C4-2B (cell line): ENCODE measurements at regions not wholly inside any gene's neighbourhood (a gene's known extent, or its start where the extent isn't known, plus 50 kb on each side); places are given as distances from the start of the nearest gene placed in this dataset.
"Not testable (repeated sequence)": the region's sequence is repeated elsewhere in the genome, so short reads cannot be mapped to it uniquely, and the experiment has no call there.

ENCODE experiments used
- H3K27ac ChIP-seq: fragments of 450-650 bp; 2 replicates; pipeline ENCODE4 v1.5.1; 2017
- ZFX ChIP-seq: fragments of 450-650 bp; IDR thresholded peaks from 2 replicates; pipeline ENCODE4 v1.6.1; 2017
- TF ChIP-seq, protein P1 (sequence below): fragments of 450-650 bp; conservative IDR thresholded peaks from 2 replicates; pipeline ENCODE4 v1.5.1; 2017; ENCODE audit warnings: mild to moderate bottlenecking

GRCh38 chr7:115198143-115198542, 276.2 kb downstream of the MDFIC start:
- TF ChIP-seq ZFX, result no peak
- TF ChIP-seq, protein P1, sequence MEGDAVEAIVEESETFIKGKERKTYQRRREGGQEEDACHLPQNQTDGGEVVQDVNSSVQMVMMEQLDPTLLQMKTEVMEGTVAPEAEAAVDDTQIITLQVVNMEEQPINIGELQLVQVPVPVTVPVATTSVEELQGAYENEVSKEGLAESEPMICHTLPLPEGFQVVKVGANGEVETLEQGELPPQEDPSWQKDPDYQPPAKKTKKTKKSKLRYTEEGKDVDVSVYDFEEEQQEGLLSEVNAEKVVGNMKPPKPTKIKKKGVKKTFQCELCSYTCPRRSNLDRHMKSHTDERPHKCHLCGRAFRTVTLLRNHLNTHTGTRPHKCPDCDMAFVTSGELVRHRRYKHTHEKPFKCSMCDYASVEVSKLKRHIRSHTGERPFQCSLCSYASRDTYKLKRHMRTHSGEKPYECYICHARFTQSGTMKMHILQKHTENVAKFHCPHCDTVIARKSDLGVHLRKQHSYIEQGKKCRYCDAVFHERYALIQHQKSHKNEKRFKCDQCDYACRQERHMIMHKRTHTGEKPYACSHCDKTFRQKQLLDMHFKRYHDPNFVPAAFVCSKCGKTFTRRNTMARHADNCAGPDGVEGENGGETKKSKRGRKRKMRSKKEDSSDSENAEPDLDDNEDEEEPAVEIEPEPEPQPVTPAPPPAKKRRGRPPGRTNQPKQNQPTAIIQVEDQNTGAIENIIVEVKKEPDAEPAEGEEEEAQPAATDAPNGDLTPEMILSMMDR, result no peak
- H3K27ac ChIP-seq, result no peak overlapping the region

GRCh38 chr7:115195208-115195607, 273.3 kb downstream of the MDFIC start:
- no peak overlapping the region for H3K27ac ChIP-seq
- TF ChIP-seq ZFX, result no peak
- TF ChIP-seq, protein P1, result no peak

GRCh38 chr7:115191526-115191925, 269.6 kb downstream of the MDFIC start:
- TF ChIP-seq ZFX, result no peak
- TF ChIP-seq, protein P1, result no peak
- H3K27ac ChIP-seq, result no peak overlapping the region

GRCh38 chr7:115183431-115184057, 261.6 kb downstream of the MDFIC start:
- H3K27ac ChIP-seq, result no peak overlapping the region
- TF ChIP-seq ZFX, result no peak
- TF ChIP-seq, protein P1, result no peak

DNA sequence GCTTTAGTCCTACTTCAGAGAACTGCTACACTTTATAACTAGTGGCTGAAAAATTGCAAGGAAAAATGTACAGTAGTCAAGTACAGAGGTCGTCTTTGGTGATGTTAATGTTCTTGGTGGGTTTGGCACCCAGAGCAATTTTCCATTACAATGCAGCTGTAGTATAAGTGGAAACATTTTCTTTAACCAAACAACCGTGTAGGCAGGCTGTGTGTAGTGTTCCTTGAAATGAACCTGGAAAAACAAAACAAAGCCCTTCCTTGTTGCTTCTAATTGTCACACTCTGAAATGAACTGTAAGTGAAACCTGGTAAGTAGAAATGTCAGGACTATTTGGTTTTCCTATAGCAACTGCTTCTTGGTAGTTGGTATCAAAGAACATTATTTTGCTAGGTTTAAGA, 256.9 kb downstream of the MDFIC start:
- H3K27ac ChIP-seq, result no peak overlapping the region
- no peak for TF ChIP-seq ZFX
- TF ChIP-seq, protein P1, result no peak

DNA sequence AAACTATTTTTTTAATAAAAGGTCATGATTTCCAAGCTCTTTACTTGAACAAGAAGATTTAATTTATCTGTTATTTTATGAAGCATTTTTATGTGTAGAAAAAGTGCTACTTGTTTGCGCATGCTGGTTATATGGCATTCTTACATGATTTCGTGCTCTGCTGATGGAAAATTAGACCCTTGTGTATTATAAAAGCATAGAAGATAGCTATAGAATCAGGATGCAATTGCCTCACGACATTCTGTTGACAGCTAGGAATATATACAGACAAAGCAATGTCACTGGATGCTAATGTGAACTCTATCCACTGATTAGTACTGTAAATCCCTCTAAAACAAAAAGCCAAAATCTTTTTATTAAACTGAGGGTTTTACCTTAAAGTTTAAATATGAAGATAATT, 255.9 kb downstream of the MDFIC start:
- H3K27ac ChIP-seq, result no peak overlapping the region
- TF ChIP-seq, protein P1, result no peak
- no peak for TF ChIP-seq ZFX

- no peak for TF ChIP-seq ZFX
- TF ChIP-seq, protein P1, result no peak
Measured at GRCh38 chr7:115177103-115177502, 255.2 kb downstream of the MDFIC start.

GRCh38 chr7:115172397-115172796, 250.5 kb downstream of the MDFIC start:
- H3K27ac ChIP-seq, result not testable (repeated sequence)

More at GRCh38 chr7:115177103-115177502, 255.2 kb downstream of the MDFIC start:
- H3K27ac ChIP-seq, result no peak overlapping the region
